Lower leg skin (tissue), 3 donors: ENCODE measurements at regions not wholly inside any gene's neighbourhood (a gene's known extent, or its start where the extent isn't known, plus 50 kb on each side); places are given as distances from the start of the nearest gene placed in this dataset.

ENCODE experiments used
- POLR2A ChIP-seq, 2 donors: fragments of 450-650 bp; IDR thresholded peaks; one replicate each; pipeline ENCODE4 v1.6.1; 2016 to 2017; ENCODE audit warnings: antibody characterized with exemption in 2 of 2, mild to moderate bottlenecking in 1 of 2, moderate library complexity in 1 of 2
- TF ChIP-seq, protein P1 (sequence below), 3 donors: fragments of 450-650 bp; IDR thresholded peaks; one replicate each; pipeline ENCODE4 v1.5.1; 2016; ENCODE audit warnings: antibody characterized with exemption in 3 of 3, mild to moderate bottlenecking in 3 of 3, moderate library complexity in 2 of 3

DNA sequence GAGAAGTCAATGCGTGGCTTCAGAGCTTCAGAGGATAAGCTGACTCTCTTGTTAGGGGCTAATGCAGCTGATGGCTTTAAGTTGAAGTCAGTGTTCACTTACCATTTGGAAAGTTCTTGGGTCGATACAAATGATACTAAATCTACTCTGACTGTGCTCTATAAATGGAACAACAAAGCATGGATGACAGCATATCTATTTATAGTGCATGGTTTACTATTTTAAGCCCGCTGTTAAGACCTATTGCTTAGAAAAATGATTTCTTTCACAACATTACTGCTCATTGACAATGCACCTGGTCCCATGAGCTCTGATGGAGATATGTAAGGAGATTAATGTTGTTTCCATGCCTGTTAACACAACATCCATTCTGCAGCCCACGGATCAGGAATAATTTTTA is 435.7 kb downstream of the MAT2B start:
- no peak for TF ChIP-seq POLR2A (IDR thresholded peaks at IDR 0.05)
- TF ChIP-seq, protein P1, sequence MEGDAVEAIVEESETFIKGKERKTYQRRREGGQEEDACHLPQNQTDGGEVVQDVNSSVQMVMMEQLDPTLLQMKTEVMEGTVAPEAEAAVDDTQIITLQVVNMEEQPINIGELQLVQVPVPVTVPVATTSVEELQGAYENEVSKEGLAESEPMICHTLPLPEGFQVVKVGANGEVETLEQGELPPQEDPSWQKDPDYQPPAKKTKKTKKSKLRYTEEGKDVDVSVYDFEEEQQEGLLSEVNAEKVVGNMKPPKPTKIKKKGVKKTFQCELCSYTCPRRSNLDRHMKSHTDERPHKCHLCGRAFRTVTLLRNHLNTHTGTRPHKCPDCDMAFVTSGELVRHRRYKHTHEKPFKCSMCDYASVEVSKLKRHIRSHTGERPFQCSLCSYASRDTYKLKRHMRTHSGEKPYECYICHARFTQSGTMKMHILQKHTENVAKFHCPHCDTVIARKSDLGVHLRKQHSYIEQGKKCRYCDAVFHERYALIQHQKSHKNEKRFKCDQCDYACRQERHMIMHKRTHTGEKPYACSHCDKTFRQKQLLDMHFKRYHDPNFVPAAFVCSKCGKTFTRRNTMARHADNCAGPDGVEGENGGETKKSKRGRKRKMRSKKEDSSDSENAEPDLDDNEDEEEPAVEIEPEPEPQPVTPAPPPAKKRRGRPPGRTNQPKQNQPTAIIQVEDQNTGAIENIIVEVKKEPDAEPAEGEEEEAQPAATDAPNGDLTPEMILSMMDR (IDR thresholded peaks at IDR 0.05), result no peak
